ENCODE measurements at regions not wholly inside any gene's neighbourhood (a gene's known extent, or its start where the extent isn't known, plus 50 kb on each side); places are given as distances from the start of the nearest gene placed in this dataset.

- TF ChIP-seq, protein P1, sequence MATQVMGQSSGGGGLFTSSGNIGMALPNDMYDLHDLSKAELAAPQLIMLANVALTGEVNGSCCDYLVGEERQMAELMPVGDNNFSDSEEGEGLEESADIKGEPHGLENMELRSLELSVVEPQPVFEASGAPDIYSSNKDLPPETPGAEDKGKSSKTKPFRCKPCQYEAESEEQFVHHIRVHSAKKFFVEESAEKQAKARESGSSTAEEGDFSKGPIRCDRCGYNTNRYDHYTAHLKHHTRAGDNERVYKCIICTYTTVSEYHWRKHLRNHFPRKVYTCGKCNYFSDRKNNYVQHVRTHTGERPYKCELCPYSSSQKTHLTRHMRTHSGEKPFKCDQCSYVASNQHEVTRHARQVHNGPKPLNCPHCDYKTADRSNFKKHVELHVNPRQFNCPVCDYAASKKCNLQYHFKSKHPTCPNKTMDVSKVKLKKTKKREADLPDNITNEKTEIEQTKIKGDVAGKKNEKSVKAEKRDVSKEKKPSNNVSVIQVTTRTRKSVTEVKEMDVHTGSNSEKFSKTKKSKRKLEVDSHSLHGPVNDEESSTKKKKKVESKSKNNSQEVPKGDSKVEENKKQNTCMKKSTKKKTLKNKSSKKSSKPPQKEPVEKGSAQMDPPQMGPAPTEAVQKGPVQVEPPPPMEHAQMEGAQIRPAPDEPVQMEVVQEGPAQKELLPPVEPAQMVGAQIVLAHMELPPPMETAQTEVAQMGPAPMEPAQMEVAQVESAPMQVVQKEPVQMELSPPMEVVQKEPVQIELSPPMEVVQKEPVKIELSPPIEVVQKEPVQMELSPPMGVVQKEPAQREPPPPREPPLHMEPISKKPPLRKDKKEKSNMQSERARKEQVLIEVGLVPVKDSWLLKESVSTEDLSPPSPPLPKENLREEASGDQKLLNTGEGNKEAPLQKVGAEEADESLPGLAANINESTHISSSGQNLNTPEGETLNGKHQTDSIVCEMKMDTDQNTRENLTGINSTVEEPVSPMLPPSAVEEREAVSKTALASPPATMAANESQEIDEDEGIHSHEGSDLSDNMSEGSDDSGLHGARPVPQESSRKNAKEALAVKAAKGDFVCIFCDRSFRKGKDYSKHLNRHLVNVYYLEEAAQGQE (IDR thresholded peaks at IDR 0.05; ENCODE audit: borderline replicate concordance): peak; percentile 15; the same call in 1 of the 2 replicates
- TF ChIP-seq, protein P1 (CRISPR knock-in tag; IDR thresholded peaks at IDR 0.05; ENCODE audit: low read depth): no peak
- TF ChIP-seq NRF1 (conservative IDR thresholded peaks at IDR 0.05 in 1 of 2, IDR thresholded peaks at IDR 0.05 in 1 of 2) (peak in 1 of 2 experiments; percentile 31; a peak in 2 of 4 replicates), BRD9 (IDR thresholded peaks at IDR 0.05; ENCODE audit: low read depth, partially characterized antibody) (no peak), MYNN (IDR thresholded peaks at IDR 0.05) (no peak), MYNN (CRISPR knock-in tag; IDR thresholded peaks at IDR 0.05) (no peak), ARHGAP35 (IDR thresholded peaks at IDR 0.05; ENCODE audit: partially characterized antibody) (no peak), NFXL1 (CRISPR knock-in tag; IDR thresholded peaks at IDR 0.05) (no peak), SMARCC2 (IDR thresholded peaks at IDR 0.05; ENCODE audit: low read depth) (0 out of 2 replicates have a peak, but pooled peaks have one; percentile 42), TAF7 (tag; IDR thresholded peaks at IDR 0.05) (0 out of 2 replicates have a peak, but pooled peaks have one; percentile 43), POLR2B (IDR thresholded peaks at IDR 0.05; ENCODE audit: low read depth, partially characterized antibody) (peak; percentile 17), ZBTB43 (CRISPR knock-in tag; IDR thresholded peaks at IDR 0.05) (no peak), TAF15 (IDR thresholded peaks at IDR 0.05; ENCODE audit: low read depth, low read length) (no peak), ZC3H4 (CRISPR knock-in tag; IDR thresholded peaks at IDR 0.05; ENCODE audit: borderline replicate concordance) (no peak)
- TF ChIP-seq, protein P2, sequence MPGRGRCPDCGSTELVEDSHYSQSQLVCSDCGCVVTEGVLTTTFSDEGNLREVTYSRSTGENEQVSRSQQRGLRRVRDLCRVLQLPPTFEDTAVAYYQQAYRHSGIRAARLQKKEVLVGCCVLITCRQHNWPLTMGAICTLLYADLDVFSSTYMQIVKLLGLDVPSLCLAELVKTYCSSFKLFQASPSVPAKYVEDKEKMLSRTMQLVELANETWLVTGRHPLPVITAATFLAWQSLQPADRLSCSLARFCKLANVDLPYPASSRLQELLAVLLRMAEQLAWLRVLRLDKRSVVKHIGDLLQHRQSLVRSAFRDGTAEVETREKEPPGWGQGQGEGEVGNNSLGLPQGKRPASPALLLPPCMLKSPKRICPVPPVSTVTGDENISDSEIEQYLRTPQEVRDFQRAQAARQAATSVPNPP (IDR thresholded peaks at IDR 0.05; ENCODE audit: borderline replicate concordance, insufficient read depth, insufficient read length): no peak
- TF ChIP-seq, protein P3, sequence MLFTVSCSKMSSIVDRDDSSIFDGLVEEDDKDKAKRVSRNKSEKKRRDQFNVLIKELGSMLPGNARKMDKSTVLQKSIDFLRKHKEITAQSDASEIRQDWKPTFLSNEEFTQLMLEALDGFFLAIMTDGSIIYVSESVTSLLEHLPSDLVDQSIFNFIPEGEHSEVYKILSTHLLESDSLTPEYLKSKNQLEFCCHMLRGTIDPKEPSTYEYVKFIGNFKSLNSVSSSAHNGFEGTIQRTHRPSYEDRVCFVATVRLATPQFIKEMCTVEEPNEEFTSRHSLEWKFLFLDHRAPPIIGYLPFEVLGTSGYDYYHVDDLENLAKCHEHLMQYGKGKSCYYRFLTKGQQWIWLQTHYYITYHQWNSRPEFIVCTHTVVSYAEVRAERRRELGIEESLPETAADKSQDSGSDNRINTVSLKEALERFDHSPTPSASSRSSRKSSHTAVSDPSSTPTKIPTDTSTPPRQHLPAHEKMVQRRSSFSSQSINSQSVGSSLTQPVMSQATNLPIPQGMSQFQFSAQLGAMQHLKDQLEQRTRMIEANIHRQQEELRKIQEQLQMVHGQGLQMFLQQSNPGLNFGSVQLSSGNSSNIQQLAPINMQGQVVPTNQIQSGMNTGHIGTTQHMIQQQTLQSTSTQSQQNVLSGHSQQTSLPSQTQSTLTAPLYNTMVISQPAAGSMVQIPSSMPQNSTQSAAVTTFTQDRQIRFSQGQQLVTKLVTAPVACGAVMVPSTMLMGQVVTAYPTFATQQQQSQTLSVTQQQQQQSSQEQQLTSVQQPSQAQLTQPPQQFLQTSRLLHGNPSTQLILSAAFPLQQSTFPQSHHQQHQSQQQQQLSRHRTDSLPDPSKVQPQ (CRISPR knock-in tag; IDR thresholded peaks at IDR 0.05; ENCODE audit: borderline replicate concordance): no peak
Measured at GRCh38 chr1:182149411-182149965, 88.0 kb upstream of the ZNF648 start (continued).

Measured in K562 (cell line).